ENCODE measurements at regions not wholly inside any gene's neighbourhood (a gene's known extent, or its start where the extent isn't known, plus 50 kb on each side); places are given as distances from the start of the nearest gene placed in this dataset.
"Not testable (repeated sequence)": the region's sequence is repeated elsewhere in the genome, so short reads cannot be mapped to it uniquely, and the experiment has no call there.

GRCh38 chr17:5975661-5976060 lies 94.5 kb upstream of the WSCD1 start:
- no peak for FAIRE-seq

GRCh38 chr17:5976251-5976650 lies 93.9 kb upstream of the WSCD1 start:
- no peak for FAIRE-seq

GRCh38 chr17:5978496-5978895 lies 91.7 kb upstream of the WSCD1 start:
- no peak for FAIRE-seq

GRCh38 chr17:5980941-5981340 lies 89.2 kb upstream of the WSCD1 start:
- FAIRE-seq, result no peak

- FAIRE-seq, result no peak
Measured at GRCh38 chr17:5986644-5987043, 83.5 kb upstream of the WSCD1 start.

- no peak for FAIRE-seq
Measured at GRCh38 chr17:6000426-6000825, 69.8 kb upstream of the WSCD1 start.

- not testable (repeated sequence) for FAIRE-seq
Measured at GRCh38 chr17:6003221-6003620, 67.0 kb upstream of the WSCD1 start.

- FAIRE-seq, result no peak
Measured at GRCh38 chr17:6005939-6006338, 64.2 kb upstream of the WSCD1 start.

- FAIRE-seq, result no peak
Measured at GRCh38 chr17:6011206-6011605, 59.0 kb upstream of the WSCD1 start.

GRCh38 chr17:6018788-6019187 lies 51.4 kb upstream of the WSCD1 start:
- FAIRE-seq, result no peak

- FAIRE-seq, result no peak
Measured at GRCh38 chr17:6019959-6020358, 50.2 kb upstream of the WSCD1 start.

- FAIRE-seq, result no peak
Measured at GRCh38 chr17:6020376-6021010, 49.7 kb upstream of the WSCD1 start.
